GM21717 (cell line): ENCODE measurements at regions not wholly inside any gene's neighbourhood (a gene's known extent, or its start where the extent isn't known, plus 50 kb on each side); places are given as distances from the start of the nearest gene placed in this dataset.

ENCODE experiments used
- ATAC-seq: cut with Tn5 transposase; IDR thresholded peaks from one replicate; pipeline ENCODE4 v1.9.1; 2021; ENCODE audit warnings: mild to moderate bottlenecking, moderate library complexity; ENCODE audit not compliant: unreplicated experiment

GRCh38 chr5:40010436-40010835, 585.7 kb upstream of the DAB2 start:
- no peak for ATAC-seq

- ATAC-seq = no peak
Measured at GRCh38 chr5:40006260-40006659, 581.5 kb upstream of the DAB2 start.

GRCh38 chr5:40001796-40002195, 577.0 kb upstream of the DAB2 start:
- no peak for ATAC-seq

DNA sequence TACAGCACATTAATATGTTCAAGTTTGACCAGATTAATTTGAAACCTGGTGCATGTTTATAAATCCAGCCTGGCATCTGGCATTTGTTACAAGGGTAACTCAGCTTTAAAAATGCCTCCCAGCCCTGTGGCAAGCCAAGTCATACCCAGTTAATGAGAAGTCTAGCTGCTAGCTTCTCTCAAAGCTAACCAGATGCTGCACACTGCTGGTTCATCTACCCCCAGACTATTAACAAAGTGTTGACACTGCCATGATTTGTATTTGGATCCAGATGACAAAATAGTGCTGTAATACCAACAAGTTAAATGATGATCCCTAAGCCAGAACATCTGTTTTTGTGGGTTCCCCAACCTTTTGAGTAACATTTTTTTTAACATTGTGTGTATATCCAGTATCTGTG, 573.7 kb upstream of the DAB2 start:
- ATAC-seq = no peak

DNA sequence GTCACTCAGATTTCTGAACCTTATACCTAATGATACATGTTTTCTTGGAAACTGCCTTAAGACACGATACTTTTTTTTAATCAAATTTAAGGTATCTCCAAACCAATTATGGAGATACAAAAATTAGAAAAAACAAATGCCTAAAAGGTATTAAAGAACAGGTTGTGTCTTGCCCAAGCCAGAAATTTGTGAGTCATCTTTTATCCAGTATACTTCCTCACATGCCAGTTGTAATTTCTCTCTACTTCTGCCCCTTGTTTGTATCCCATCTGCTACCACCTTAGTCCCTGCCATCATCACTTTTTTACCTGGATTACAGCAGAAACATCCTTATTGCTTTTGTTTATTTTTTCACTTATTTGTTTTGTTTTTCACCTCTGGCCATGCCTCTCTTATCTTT, 571.2 kb upstream of the DAB2 start:
- ATAC-seq = no peak

- no peak for ATAC-seq
Measured at GRCh38 chr5:39992617-39993202, 567.9 kb upstream of the DAB2 start.

DNA sequence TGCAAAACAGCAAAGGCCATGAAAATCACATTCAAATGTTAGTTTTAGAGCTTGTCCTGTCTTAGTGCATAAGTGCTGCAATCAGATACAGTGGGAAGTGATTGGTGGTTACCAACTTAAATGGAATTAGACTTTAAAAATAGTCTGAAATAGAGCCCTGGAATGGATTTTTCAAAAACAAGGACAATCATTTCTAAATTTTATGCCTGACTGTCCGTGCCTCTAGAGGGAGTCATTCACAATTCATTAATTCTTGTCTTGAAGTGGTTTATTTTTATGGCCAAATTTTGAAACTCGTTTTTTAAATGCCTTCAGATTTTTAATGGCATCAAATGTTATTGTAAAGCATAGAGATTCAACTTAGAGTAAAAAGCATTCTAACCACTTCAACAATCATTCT, 561.8 kb upstream of the DAB2 start:
- ATAC-seq = no peak

- no peak for ATAC-seq
Measured at GRCh38 chr5:39980056-39980455, 555.3 kb upstream of the DAB2 start.

DNA sequence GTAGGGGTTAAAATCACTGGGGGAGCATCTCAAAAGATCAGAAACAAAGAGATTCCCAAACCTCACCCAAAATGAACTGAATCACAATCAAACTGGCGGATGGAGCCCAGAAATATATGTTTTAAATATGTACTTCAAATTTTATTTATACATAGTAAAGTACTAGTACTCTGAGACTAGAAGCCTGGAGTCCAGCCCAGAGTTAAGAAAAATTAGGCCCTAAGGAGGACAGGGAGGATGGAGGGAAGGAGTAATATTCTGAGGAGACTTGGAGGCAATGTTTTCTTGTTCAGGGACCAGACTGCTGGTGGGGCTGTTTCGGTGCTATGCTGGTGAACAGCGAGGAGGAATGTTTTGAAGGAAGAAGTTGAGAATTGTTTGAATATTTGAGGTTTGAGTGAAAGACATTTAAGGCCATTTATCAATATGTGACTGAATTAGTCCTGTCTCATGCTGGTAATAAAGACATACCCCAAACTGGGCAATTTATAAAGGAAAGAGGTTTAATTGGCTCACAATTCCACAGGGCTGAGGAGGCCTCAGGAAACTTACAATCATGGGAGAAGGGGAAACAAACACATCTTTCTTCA, 552.4 kb upstream of the DAB2 start:
- ATAC-seq = no peak

DNA sequence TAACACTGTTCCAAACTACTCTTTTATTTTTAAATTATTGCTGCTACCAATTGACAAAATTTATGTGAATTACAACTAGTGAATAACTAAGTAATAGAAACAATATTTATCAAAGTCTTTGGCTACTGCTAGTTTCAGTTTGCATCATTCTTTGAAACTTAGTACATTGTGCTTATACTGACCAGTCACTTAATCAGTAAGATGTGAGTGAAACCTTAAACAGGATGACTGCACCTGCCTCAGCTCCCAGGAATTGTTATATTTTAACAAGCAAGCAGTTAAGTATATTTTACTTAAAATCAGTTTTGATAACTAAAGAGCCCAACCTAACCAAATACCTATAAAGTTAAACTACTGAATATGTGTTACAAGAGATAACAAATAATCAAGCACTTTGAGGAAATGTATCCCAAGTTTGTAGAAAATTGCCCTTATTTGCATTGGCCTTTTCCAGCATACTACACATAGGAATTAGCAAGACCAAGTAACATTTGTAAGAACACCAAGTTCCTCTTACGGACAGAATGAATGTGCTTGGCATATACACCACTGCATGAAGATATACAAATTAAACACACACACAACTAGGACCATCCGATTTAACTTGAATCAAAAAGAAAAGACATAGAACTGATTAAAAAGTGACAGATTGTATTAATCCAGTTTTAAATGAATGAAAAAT, 545.5 kb upstream of the DAB2 start:
- ATAC-seq = no peak

DNA sequence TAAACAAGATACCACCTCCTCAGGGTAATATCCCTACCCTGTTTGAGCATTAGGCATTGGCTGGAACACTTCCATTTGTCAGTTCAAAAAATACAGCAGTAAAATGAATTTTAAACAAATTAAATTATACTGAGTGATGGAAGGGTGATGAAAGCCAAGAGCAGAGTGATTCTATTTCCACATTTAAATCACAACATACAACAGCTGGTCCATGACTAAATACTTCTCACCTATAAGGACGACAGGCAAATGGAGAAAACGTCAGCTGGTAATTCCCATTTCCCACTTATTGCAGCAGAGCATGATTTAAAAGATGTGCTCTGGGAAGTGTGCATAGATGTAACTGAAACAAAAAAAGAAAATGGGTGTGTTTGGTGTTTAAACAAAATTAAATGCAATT, 543.6 kb upstream of the DAB2 start:
- no peak for ATAC-seq

DNA sequence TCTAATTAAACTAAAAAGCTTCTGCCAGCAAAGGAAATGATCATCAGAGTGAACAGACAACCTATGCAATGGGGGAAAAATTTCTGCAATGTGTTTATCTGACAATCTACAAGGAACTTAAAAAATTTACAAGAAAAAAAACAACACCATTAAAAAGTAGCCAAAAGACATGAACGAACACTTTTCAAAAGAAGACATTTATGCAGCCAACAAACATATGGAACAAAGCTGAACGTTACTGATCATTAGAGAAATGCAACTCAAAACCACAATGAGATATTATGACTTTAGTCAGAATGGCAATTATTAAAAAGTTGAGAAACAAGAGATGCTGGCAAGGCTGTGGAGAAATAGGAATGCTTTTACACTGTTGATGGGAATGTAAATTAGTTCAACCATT, 530.4 kb upstream of the DAB2 start:
- no peak for ATAC-seq

- no peak for ATAC-seq
Measured at GRCh38 chr5:39951070-39951469, 526.3 kb upstream of the DAB2 start.

DNA sequence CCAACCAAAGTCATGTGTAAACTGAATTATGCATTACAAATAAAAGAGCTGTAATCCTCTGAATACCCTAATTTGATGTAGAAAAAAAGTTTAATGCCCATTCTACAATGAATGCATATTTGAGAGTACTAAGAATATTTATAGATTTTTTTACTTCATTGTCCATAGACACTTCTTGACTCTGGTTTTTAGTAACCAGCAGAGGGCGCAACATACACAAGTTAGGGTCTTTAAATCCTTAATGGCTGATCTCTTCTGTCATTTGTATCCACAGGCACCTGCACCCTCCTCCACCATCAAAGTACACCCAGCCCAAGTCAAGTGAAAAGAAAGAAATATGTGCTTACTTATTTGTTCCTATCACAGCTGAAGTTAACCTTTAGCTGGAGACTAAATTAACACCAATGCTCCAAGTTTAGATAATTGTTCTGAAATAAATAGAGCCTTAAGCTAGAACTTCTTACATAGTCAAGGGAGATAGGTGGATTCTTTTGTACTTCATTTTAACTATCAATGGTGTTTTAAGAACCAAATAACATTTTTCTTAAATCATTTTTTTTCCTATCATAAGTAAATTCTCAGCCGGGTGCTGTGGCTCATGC, 524.2 kb upstream of the DAB2 start:
- peak; percentile 83 for ATAC-seq

GRCh38 chr5:39948341-39948740, 523.6 kb upstream of the DAB2 start:
- no peak for ATAC-seq

DNA sequence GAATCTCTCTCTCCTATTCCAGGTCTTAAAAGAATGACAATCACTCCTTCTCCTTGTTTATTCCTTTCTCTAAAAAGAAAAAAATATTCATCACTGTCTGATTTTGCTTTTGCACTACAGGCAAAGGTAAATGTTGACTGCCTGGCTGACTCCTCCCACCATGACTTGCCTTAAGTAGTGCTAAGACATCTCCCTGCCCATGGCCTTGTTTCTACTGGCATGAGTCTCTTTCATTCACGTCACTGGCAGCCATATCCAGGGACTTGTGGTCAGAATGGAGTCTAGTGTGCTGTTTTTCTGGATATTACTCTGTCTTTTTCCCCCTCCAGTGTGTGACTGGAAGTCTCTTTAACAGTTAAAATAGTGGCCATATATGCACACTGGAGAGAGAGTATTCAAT, 522.9 kb upstream of the DAB2 start:
- ATAC-seq = no peak

- no peak for ATAC-seq
Measured at GRCh38 chr5:39946356-39947045, 521.7 kb upstream of the DAB2 start.

GRCh38 chr5:39945870-39946269, 521.1 kb upstream of the DAB2 start:
- no peak for ATAC-seq

DNA sequence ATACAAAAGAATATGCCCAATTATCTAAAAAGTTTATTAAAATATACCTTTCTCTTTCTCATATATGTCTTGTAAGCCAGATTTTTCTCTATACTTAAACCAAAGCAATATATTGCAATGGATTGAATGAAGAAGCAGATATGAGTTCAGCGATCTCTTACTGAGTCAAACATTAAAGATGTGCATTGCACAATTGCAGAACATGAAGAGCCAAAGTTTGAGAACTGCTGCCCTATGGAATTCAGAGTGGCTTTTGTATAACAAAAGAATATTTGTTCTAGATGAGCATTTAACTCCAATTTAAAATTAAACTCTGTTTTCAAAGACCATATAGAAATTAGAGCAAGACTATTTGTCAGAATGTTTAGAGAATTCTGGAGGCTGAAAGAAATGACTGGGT, 519.0 kb upstream of the DAB2 start:
- ATAC-seq = no peak

GRCh38 chr5:39942606-39943005, 517.8 kb upstream of the DAB2 start:
- no peak for ATAC-seq

- ATAC-seq = no peak
Measured at GRCh38 chr5:39941416-39941815, 516.6 kb upstream of the DAB2 start.

DNA sequence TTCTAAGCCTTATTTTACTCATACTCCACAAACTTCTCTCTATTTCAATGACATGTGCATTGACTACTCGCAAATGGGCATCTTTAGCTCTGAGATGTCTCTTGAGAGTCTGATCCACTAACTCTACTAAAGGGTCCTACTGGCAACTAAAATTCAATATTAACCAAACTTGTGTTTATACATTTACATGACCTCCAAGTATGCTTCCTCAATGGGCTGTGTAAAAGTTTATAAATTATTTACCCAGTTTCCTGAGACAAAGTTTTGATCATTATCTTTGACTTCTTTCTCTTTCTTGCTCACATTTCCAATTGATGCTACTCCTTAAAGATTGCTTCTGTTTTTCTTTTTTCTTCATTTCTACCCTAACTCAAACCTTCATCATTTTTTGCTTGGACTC, 510.1 kb upstream of the DAB2 start:
- no peak for ATAC-seq
